Keratinocyte (primary cell): ENCODE measurements at regions not wholly inside any gene's neighbourhood (a gene's known extent, or its start where the extent isn't known, plus 50 kb on each side); places are given as distances from the start of the nearest gene placed in this dataset.
"Not testable (repeated sequence)": the region's sequence is repeated elsewhere in the genome, so short reads cannot be mapped to it uniquely, and the experiment has no call there.

Experiments used
- DNase-seq: peaks from one replicate; pipeline ENCODE4 v3.0.0-alpha.2; 2011; ENCODE audit warnings: low read depth, missing footprints, low spot score
- FAIRE-seq: peaks from 2 replicates; lab custom pipeline; 2011; peaks lifted over from hg19 to GRCh38; lab: Jason Lieb, UNC
- H2AFZ ChIP-seq: 2 replicates; pipeline ENCODE4 v1.6.0; 2012; ENCODE audit warnings: low read length, control low read depth, inconsistent platforms; ENCODE audit not compliant: control insufficient read depth
- H3K27ac ChIP-seq: 2 replicates; pipeline ENCODE4 v1.5.1; 2011; ENCODE audit warnings: low read length; ENCODE audit not compliant: control insufficient read depth, insufficient read depth
- H3K27me3 ChIP-seq: 3 replicates; pipeline ENCODE4 v1.6.0; 2011; ENCODE audit warnings: low read length; ENCODE audit not compliant: control insufficient read depth, insufficient read depth; ENCODE audit errors: extremely low read depth
- H3K36me3 ChIP-seq, 2 experiments: 2 replicates in 1 of 2; 3 replicates in 1 of 2; pipeline ENCODE4 v1.5.1; 2011; ENCODE audit warnings: low read length in 2 of 2, mild to moderate bottlenecking in 1 of 2; ENCODE audit not compliant: control insufficient read depth in 2 of 2, insufficient read depth in 2 of 2; ENCODE audit errors: extremely low read depth in 1 of 2
- H3K4me1 ChIP-seq: 3 replicates; pipeline ENCODE4 v1.5.1; 2011; ENCODE audit warnings: low read length; ENCODE audit not compliant: control insufficient read depth, insufficient read depth; ENCODE audit errors: extremely low read depth
- H3K4me2 ChIP-seq: 3 replicates; pipeline ENCODE4 v1.6.0; 2011; ENCODE audit warnings: low read depth, low read length; ENCODE audit not compliant: control insufficient read depth, insufficient read depth; ENCODE audit errors: extremely low read depth
- H3K4me3 ChIP-seq, 3 experiments: fragments of 200-600 bp in 1 of 3; sonication (generic) in 1 of 3; 2 replicates in 2 of 3; 3 replicates in 1 of 3; pipeline ENCODE4 v1.5.1; 2011 to 2016; ENCODE audit warnings: low read length in 3 of 3, mild to moderate bottlenecking in 3 of 3, control low read depth in 2 of 3, inconsistent platforms in 1 of 3, low read depth in 1 of 3, mixed read lengths in 1 of 3, mixed run types in 1 of 3, moderate library complexity in 1 of 3; ENCODE audit not compliant: control insufficient read depth in 2 of 3, insufficient read depth in 2 of 3; ENCODE audit errors: extremely low read depth in 1 of 3
- H3K79me2 ChIP-seq: 2 replicates; pipeline ENCODE4 v1.6.0; 2012; ENCODE audit warnings: low read length; ENCODE audit not compliant: control insufficient read depth, insufficient read depth
- H3K9ac ChIP-seq: 3 replicates; pipeline ENCODE4 v1.6.0; 2011; ENCODE audit warnings: low read length; ENCODE audit not compliant: control insufficient read depth, insufficient read depth; ENCODE audit errors: extremely low read depth
- H3K9me1 ChIP-seq: 3 replicates; pipeline ENCODE4 v1.6.0; 2011; ENCODE audit warnings: low read length; ENCODE audit not compliant: control insufficient read depth, insufficient read depth; ENCODE audit errors: extremely low read depth
- H3K9me3 ChIP-seq: 2 replicates; pipeline ENCODE4 v1.5.1; 2012; ENCODE audit warnings: low read depth, low read length; ENCODE audit not compliant: control insufficient read depth
- H4K20me1 ChIP-seq: 3 replicates; pipeline ENCODE4 v1.6.0; 2011; ENCODE audit warnings: low read length; ENCODE audit not compliant: control insufficient read depth, insufficient read depth; ENCODE audit errors: extremely low read depth
- EZH2 ChIP-seq: IDR thresholded peaks from one replicate; pipeline ENCODE4 v1.6.1; 2012; ENCODE audit warnings: inconsistent platforms, mild to moderate bottlenecking, low read length, moderate library complexity
- dilution Hi-C: fragments of 300-500 bp; cut with MboI; formaldehyde crosslinking; loops from one replicate; pipeline ENCODE4 v1.7.0; 2020; ENCODE audit warnings: low sequenced_read_pairs; ENCODE audit not compliant: extremely low pct_ligation_motif_present
- TF ChIP-seq, protein P1 (sequence below), 3 experiments: IDR thresholded peaks in 1 of 3; conservative IDR thresholded peaks in 1 of 3; optimal IDR thresholded peaks in 1 of 3; 2 replicates in 2 of 3; 3 replicates in 1 of 3; pipeline versions ENCODE3 to v1.5.1; 2011; ENCODE audit warnings: low read length in 3 of 3, mild to moderate bottlenecking in 3 of 3, moderate library complexity in 2 of 3, control low read depth in 1 of 3, inconsistent platforms in 1 of 3; ENCODE audit not compliant: insufficient read depth in 2 of 3; ENCODE audit errors: extremely low read depth in 1 of 3

GRCh38 chr4:79197275-79198009 lies 128.4 kb downstream of the NAA11 start:
- Histone ChIP-seq H3K27me3 (no peaks in the 10 kb centered on the region), H4K20me1 (no peaks in the 10 kb centered on the region), H3K9me1 (no peaks in the 10 kb centered on the region), H3K9ac (no peak overlapping the region), H3K27ac (no peak overlapping the region), H3K4me2 (no peak overlapping the region), H3K4me1 (no peaks in the 10 kb centered on the region), H3K79me2 (no peaks in the 10 kb centered on the region), H3K4me3 (no peak overlapping the region), H3K36me3 (no peaks in the 10 kb centered on the region), H2AFZ (no peak overlapping the region), H3K9me3 (no peaks in the 10 kb centered on the region)
- dilution Hi-C loops: no loop called here
- no peak for TF ChIP-seq EZH2
- TF ChIP-seq, protein P1, sequence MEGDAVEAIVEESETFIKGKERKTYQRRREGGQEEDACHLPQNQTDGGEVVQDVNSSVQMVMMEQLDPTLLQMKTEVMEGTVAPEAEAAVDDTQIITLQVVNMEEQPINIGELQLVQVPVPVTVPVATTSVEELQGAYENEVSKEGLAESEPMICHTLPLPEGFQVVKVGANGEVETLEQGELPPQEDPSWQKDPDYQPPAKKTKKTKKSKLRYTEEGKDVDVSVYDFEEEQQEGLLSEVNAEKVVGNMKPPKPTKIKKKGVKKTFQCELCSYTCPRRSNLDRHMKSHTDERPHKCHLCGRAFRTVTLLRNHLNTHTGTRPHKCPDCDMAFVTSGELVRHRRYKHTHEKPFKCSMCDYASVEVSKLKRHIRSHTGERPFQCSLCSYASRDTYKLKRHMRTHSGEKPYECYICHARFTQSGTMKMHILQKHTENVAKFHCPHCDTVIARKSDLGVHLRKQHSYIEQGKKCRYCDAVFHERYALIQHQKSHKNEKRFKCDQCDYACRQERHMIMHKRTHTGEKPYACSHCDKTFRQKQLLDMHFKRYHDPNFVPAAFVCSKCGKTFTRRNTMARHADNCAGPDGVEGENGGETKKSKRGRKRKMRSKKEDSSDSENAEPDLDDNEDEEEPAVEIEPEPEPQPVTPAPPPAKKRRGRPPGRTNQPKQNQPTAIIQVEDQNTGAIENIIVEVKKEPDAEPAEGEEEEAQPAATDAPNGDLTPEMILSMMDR (optimal IDR thresholded peaks at IDR 0.05 in 1 of 3, IDR thresholded peaks at IDR 0.05 in 1 of 3, conservative IDR thresholded peaks at IDR 0.05 in 1 of 3; ENCODE audit: extremely low read depth in 1 of 3, insufficient read depth in 2 of 3, low read length in 3 of 3): no peak
- FAIRE-seq (no peak), DNase-seq (no peak)

- H4K20me1 ChIP-seq, H2AFZ ChIP-seq, H3K27ac ChIP-seq, DNase-seq, H3K36me3 ChIP-seq, H3K9me3 ChIP-seq, H3K4me3 ChIP-seq, FAIRE-seq, H3K9me1 ChIP-seq, dilution Hi-C loops, H3K27me3 ChIP-seq, H3K4me2 ChIP-seq, H3K4me1 ChIP-seq, H3K9ac ChIP-seq, H3K79me2 ChIP-seq: not testable (repeated sequence)
These were observed 134.6 kb downstream of the NAA11 start for GRCh38 chr4:79191292-79191691.

- Histone ChIP-seq H2AFZ (no peak overlapping the region), H3K4me1 (no peaks in the 10 kb centered on the region), H3K9me3 (no peaks in the 10 kb centered on the region), H3K4me2 (no peak overlapping the region), H3K9ac (no peak overlapping the region), H4K20me1 (no peaks in the 10 kb centered on the region), H3K36me3 (no peaks in the 10 kb centered on the region), H3K79me2 (no peaks in the 10 kb centered on the region), H3K4me3 (no peak overlapping the region), H3K27ac (no peak overlapping the region), H3K27me3 (no peaks in the 10 kb centered on the region), H3K9me1 (no peaks in the 10 kb centered on the region)
- dilution Hi-C loops: no loop called here
- no peak for FAIRE-seq
- DNase-seq: no peak
- TF ChIP-seq, protein P1 (optimal IDR thresholded peaks at IDR 0.05 in 1 of 3, IDR thresholded peaks at IDR 0.05 in 1 of 3, conservative IDR thresholded peaks at IDR 0.05 in 1 of 3; ENCODE audit: extremely low read depth in 1 of 3, insufficient read depth in 2 of 3, low read length in 3 of 3): no peak
- no peak for TF ChIP-seq EZH2
These were observed 140.3 kb downstream of the NAA11 start for GRCh38 chr4:79185526-79186045.
